Colonic mucosa (tissue), 4 donors: ENCODE measurements at regions not wholly inside any gene's neighbourhood (a gene's known extent, or its start where the extent isn't known, plus 50 kb on each side); places are given as distances from the start of the nearest gene placed in this dataset.

Source experiments
- DNase-seq: peaks from one replicate; pipeline ENCODE4 v3.0.0-alpha.2; 2020
- H3K27ac ChIP-seq: fragments of 200-600 bp; one replicate; pipeline ENCODE4 v1.8.0; 2021
- H3K27me3 ChIP-seq: fragments of 200-600 bp; one replicate; pipeline ENCODE4 v1.8.0; 2021
- H3K36me3 ChIP-seq: fragments of 200-600 bp; one replicate; pipeline ENCODE4 v1.8.0; 2021
- H3K4me1 ChIP-seq: fragments of 200-600 bp; one replicate; pipeline ENCODE4 v1.8.0; 2021; ENCODE audit warnings: mild to moderate bottlenecking
- H3K4me3 ChIP-seq: fragments of 200-600 bp; one replicate; pipeline ENCODE4 v1.8.0; 2021
- H3K9ac ChIP-seq, 2 donors: one replicate each; pipeline ENCODE4 v1.7.0; 2013; ENCODE audit warnings: control low read depth in 2 of 2, low read depth in 2 of 2, low read length in 2 of 2
- H3K9me3 ChIP-seq: fragments of 200-600 bp; one replicate; pipeline ENCODE4 v1.8.0; 2021
- CTCF ChIP-seq: fragments of 200-600 bp; IDR thresholded peaks from one replicate; pipeline ENCODE4 v1.8.0; 2022; ENCODE audit warnings: antibody characterized with exemption, mild to moderate bottlenecking
- intact Hi-C: fragments of 100-400 bp; cut with DNase I; formaldehyde crosslinking; loops from one replicate; pipeline ENCODE4 v1.14.1; 2022
- donor health status: healthy.
- donor health status: DM: no; HTN: no; CAD: no.
- donor health status: DM: no; HTN: no; CAD: no.

DNA sequence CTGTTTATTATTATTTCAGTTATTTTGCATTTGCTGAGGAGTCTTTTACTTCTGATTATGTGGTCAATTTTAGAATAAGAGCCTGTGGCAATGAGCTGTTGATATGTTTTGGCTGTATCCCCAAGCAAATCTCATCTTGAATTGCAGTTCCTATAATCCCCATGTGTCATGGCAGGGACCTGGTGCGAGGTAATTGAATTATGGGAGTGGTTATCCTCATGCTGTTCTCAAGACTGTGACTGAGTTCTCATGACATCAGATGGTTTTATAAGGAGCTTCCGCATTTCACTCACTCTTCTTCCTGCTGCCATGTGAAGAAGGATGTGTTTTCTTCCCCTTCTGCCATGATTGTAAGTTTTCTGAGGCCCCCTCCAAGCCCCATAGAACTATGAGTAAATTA, 114.9 kb upstream of the SLCO6A1 start:
- H3K27ac ChIP-seq, result no peak overlapping the region
- intact Hi-C loops, result no loop called here

GRCh38 chr5:102617191-102618187, 118.7 kb upstream of the SLCO6A1 start:
- Histone ChIP-seq H3K9ac (no peak overlapping the region), H3K4me1 (no peaks in the 10 kb centered on the region), H3K4me3 (no peak overlapping the region), H3K27me3 (no peaks in the 10 kb centered on the region), H3K36me3 (no peaks in the 10 kb centered on the region), H3K9me3 (no peaks in the 10 kb centered on the region), H3K27ac (peak overlapping the region; percentile 32)
- intact Hi-C loops, result no loop called here
- DNase-seq, result peak; percentile 23
- no peak for TF ChIP-seq CTCF

More for the DNA sequence above, 114.9 kb upstream of the SLCO6A1 start:
- H3K9ac ChIP-seq, result no peak overlapping the region
- H3K4me3 ChIP-seq, result no peak overlapping the region
- no peak for TF ChIP-seq CTCF
- H3K36me3 ChIP-seq, result no peaks in the 10 kb centered on the region
- no peak for DNase-seq
- no peaks in the 10 kb centered on the region for H3K4me1 ChIP-seq
- H3K9me3 ChIP-seq, result no peaks in the 10 kb centered on the region
- no peaks in the 10 kb centered on the region for H3K27me3 ChIP-seq

DNA sequence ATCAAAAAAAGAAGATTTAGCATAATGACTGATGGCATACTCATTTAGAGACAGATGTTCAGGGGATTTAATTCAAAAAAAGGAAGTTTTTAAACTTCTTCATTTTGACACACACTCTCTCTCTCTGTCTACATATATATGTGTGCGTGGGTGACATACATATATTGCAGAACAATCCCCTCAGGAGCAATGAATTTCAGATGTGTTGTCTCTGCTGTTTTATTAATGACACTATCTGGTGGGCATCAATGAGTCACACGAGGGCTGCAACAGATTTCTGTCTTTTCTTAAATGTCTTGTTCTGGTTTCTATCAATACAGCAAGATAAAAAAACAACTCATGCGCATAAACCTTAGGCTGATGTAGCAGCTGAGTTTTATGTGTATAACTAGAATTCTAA, 123.5 kb upstream of the SLCO6A1 start:
- Histone ChIP-seq H3K27me3 (no peaks in the 10 kb centered on the region), H3K36me3 (no peaks in the 10 kb centered on the region), H3K4me1 (no peaks in the 10 kb centered on the region), H3K27ac (no peak overlapping the region), H3K4me3 (no peak overlapping the region), H3K9ac (no peak overlapping the region), H3K9me3 (no peaks in the 10 kb centered on the region)
- DNase-seq, result no peak
- no peak for TF ChIP-seq CTCF
- intact Hi-C loops, result no loop called here

- no peak overlapping the region for H3K27ac ChIP-seq
- no peak overlapping the region for H3K4me3 ChIP-seq
- DNase-seq, result no peak
- TF ChIP-seq CTCF, result no peak
- H3K27me3 ChIP-seq, result no peaks in the 10 kb centered on the region
- intact Hi-C loops, result no loop called here
- H3K9ac ChIP-seq, result no peak overlapping the region
- no peaks in the 10 kb centered on the region for H3K36me3 ChIP-seq
- no peaks in the 10 kb centered on the region for H3K4me1 ChIP-seq
- H3K9me3 ChIP-seq, result no peaks in the 10 kb centered on the region
These were observed 124.7 kb upstream of the SLCO6A1 start for GRCh38 chr5:102623329-102624065.

- H3K9ac ChIP-seq, result no peak overlapping the region
- intact Hi-C loops, result no loop called here
- H3K36me3 ChIP-seq, result no peaks in the 10 kb centered on the region
- no peaks in the 10 kb centered on the region for H3K4me1 ChIP-seq
- H3K27ac ChIP-seq, result no peak overlapping the region
- no peak overlapping the region for H3K4me3 ChIP-seq
- no peaks in the 10 kb centered on the region for H3K27me3 ChIP-seq
- no peaks in the 10 kb centered on the region for H3K9me3 ChIP-seq
- TF ChIP-seq CTCF, result no peak
- no peak for DNase-seq
These were observed 125.6 kb upstream of the SLCO6A1 start for GRCh38 chr5:102624405-102624804.
